GM19025 (cell line): ENCODE measurements at regions not wholly inside any gene's neighbourhood (a gene's known extent, or its start where the extent isn't known, plus 50 kb on each side); places are given as distances from the start of the nearest gene placed in this dataset.
"Not testable (repeated sequence)": the region's sequence is repeated elsewhere in the genome, so short reads cannot be mapped to it uniquely, and the experiment has no call there.

ENCODE experiments used
- ATAC-seq: cut with Tn5 transposase; IDR thresholded peaks from one replicate; pipeline ENCODE4 v1.9.1; 2021; ENCODE audit warnings: mild to moderate bottlenecking, low read depth, moderate library complexity; ENCODE audit not compliant: unreplicated experiment

- no peak for ATAC-seq
These were observed 241.4 kb upstream of the DGKB start for GRCh38 chr7:15143936-15144335.

GRCh38 chr7:15143121-15143520, 240.6 kb upstream of the DGKB start:
- no peak for ATAC-seq

- no peak for ATAC-seq
These were observed 237.9 kb upstream of the DGKB start for GRCh38 chr7:15140431-15140830.

- ATAC-seq = no peak
These were observed 229.1 kb upstream of the DGKB start for GRCh38 chr7:15131661-15132060.

- no peak for ATAC-seq
These were observed 228.4 kb upstream of the DGKB start for GRCh38 chr7:15130666-15131541.

- no peak for ATAC-seq
These were observed 226.2 kb upstream of the DGKB start for GRCh38 chr7:15128716-15129115.

- ATAC-seq = not testable (repeated sequence)
These were observed 224.1 kb upstream of the DGKB start for GRCh38 chr7:15126653-15127052.

- no peak for ATAC-seq
These were observed 221.3 kb upstream of the DGKB start for GRCh38 chr7:15123901-15124300.

GRCh38 chr7:15113752-15114151, 211.2 kb upstream of the DGKB start:
- ATAC-seq = no peak

GRCh38 chr7:15105711-15106110, 203.2 kb upstream of the DGKB start:
- ATAC-seq = no peak

- no peak for ATAC-seq
These were observed 202.0 kb upstream of the DGKB start for GRCh38 chr7:15104411-15105092.

- ATAC-seq = no peak
These were observed 196.5 kb upstream of the DGKB start for GRCh38 chr7:15099074-15099473.

GRCh38 chr7:15096853-15097252, 194.3 kb upstream of the DGKB start:
- no peak for ATAC-seq

- no peak for ATAC-seq
These were observed 192.4 kb upstream of the DGKB start for GRCh38 chr7:15094989-15095388.

GRCh38 chr7:15087771-15088170, 185.2 kb upstream of the DGKB start:
- no peak for ATAC-seq

GRCh38 chr7:15086862-15087261, 184.3 kb upstream of the DGKB start:
- ATAC-seq = no peak

GRCh38 chr7:15086131-15086611, 183.6 kb upstream of the DGKB start:
- ATAC-seq = no peak

GRCh38 chr7:15085366-15085765, 182.8 kb upstream of the DGKB start:
- no peak for ATAC-seq

- no peak for ATAC-seq
These were observed 181.8 kb upstream of the DGKB start for GRCh38 chr7:15084368-15084767.

GRCh38 chr7:15081891-15082290, 179.3 kb upstream of the DGKB start:
- ATAC-seq = no peak

- no peak for ATAC-seq
These were observed 170.8 kb upstream of the DGKB start for GRCh38 chr7:15073301-15073700.

- ATAC-seq = no peak
These were observed 165.8 kb upstream of the DGKB start for GRCh38 chr7:15068324-15068723.
